H9 (cell line): ENCODE measurements at regions not wholly inside any gene's neighbourhood (a gene's known extent, or its start where the extent isn't known, plus 50 kb on each side); places are given as distances from the start of the nearest gene placed in this dataset.

ENCODE experiments used
- DNase-seq: peaks from one replicate; pipeline ENCODE4 v3.0.0-alpha.2; 2017
- H2AFZ ChIP-seq: one replicate; pipeline ENCODE4 v1.6.1; 2013; ENCODE audit warnings: mild to moderate bottlenecking, low read length, control low read depth, moderate library complexity
- H2AK5ac ChIP-seq: 2 replicates; pipeline ENCODE4 v1.6.1; 2013; ENCODE audit warnings: low read length, control low read depth, mixed read lengths; ENCODE audit not compliant: insufficient read length
- H2BK120ac ChIP-seq: one replicate; pipeline ENCODE4 v1.6.1; 2013; ENCODE audit warnings: low read depth, mild to moderate bottlenecking, low read length, control low read depth, inconsistent platforms; ENCODE audit not compliant: poor library complexity, severe bottlenecking
- H2BK12ac ChIP-seq: 2 replicates; pipeline ENCODE4 v1.6.1; 2013; ENCODE audit warnings: low read length, control low read depth, mixed read lengths, low read depth; ENCODE audit not compliant: insufficient read length
- H2BK15ac ChIP-seq: 2 replicates; pipeline ENCODE4 v1.6.1; 2013; ENCODE audit warnings: low read depth, low read length, control low read depth
- H2BK20ac ChIP-seq: one replicate; pipeline ENCODE4 v1.6.1; 2013; ENCODE audit warnings: low read depth, mild to moderate bottlenecking, low read length, control low read depth, inconsistent platforms; ENCODE audit not compliant: poor library complexity, severe bottlenecking
- H2BK5ac ChIP-seq: 2 replicates; pipeline ENCODE4 v1.6.1; 2013; ENCODE audit warnings: low read length, control low read depth, mixed read lengths; ENCODE audit not compliant: insufficient read length
- H3K14ac ChIP-seq: 2 replicates; pipeline ENCODE4 v1.6.1; 2013; ENCODE audit warnings: low read length, control low read depth; ENCODE audit not compliant: insufficient read depth
- H3K18ac ChIP-seq: 2 replicates; pipeline ENCODE4 v1.6.1; 2013; ENCODE audit warnings: low read depth, mild to moderate bottlenecking, mixed read lengths, low read length, control low read depth; ENCODE audit not compliant: insufficient read length
- H3K23ac ChIP-seq: 2 replicates; pipeline ENCODE4 v1.6.1; 2013; ENCODE audit warnings: low read length, control low read depth, mixed read lengths, low read depth; ENCODE audit not compliant: insufficient read length
- H3K23me2 ChIP-seq: 2 replicates; pipeline ENCODE4 v1.6.1; 2013; ENCODE audit warnings: low read depth, mild to moderate bottlenecking, mixed read lengths, low read length, control low read depth; ENCODE audit not compliant: insufficient read length, poor library complexity, severe bottlenecking
- H3K27ac ChIP-seq: 2 replicates; pipeline ENCODE4 v1.5.1; 2013; ENCODE audit warnings: low read length, control low read depth, mixed read lengths, low read depth; ENCODE audit not compliant: insufficient read length
- H3K27me3 ChIP-seq: 2 replicates; pipeline ENCODE4 v1.6.1; 2013; ENCODE audit warnings: low read length, control low read depth, inconsistent platforms; ENCODE audit not compliant: insufficient read depth
- H3K4ac ChIP-seq: 2 replicates; pipeline ENCODE4 v1.6.1; 2013; ENCODE audit warnings: low read depth, mild to moderate bottlenecking, control low read depth, inconsistent platforms, low read length, moderate library complexity
- H3K4me1 ChIP-seq: 2 replicates; pipeline ENCODE4 v1.6.1; 2013; ENCODE audit warnings: low read length, control low read depth, inconsistent platforms; ENCODE audit not compliant: insufficient read depth
- H3K4me2 ChIP-seq: 2 replicates; pipeline ENCODE4 v1.6.1; 2013; ENCODE audit warnings: low read length, control low read depth, mixed read lengths; ENCODE audit not compliant: insufficient read length, insufficient read depth
- H3K56ac ChIP-seq: 2 replicates; pipeline ENCODE4 v1.6.1; 2013; ENCODE audit warnings: low read depth, mild to moderate bottlenecking, mixed read lengths, low read length, control low read depth; ENCODE audit not compliant: insufficient read length
- H3K79me1 ChIP-seq: 2 replicates; pipeline ENCODE4 v1.6.1; 2013; ENCODE audit warnings: low read depth, mild to moderate bottlenecking, moderate library complexity, low read length, control low read depth, inconsistent platforms; ENCODE audit not compliant: insufficient read depth, poor library complexity, severe bottlenecking
- H3K79me2 ChIP-seq: 2 replicates; pipeline ENCODE4 v1.6.1; 2013; ENCODE audit warnings: low read length, control low read depth, inconsistent platforms; ENCODE audit not compliant: insufficient read depth
- H3K9ac ChIP-seq: 2 replicates; pipeline ENCODE4 v1.6.1; 2013; ENCODE audit warnings: low read length, control low read depth, mixed read lengths; ENCODE audit not compliant: insufficient read length; ENCODE audit errors: extremely low read depth
- H3K9me3 ChIP-seq: one replicate; pipeline ENCODE4 v1.6.1; 2013; ENCODE audit warnings: low read depth, low read length, inconsistent platforms; ENCODE audit not compliant: control insufficient read depth
- H3T11ph ChIP-seq: one replicate; pipeline ENCODE4 v1.6.1; 2013; ENCODE audit warnings: mild to moderate bottlenecking, low read length, control low read depth, inconsistent platforms
- H4K20me1 ChIP-seq: one replicate; pipeline ENCODE4 v1.6.1; 2013; ENCODE audit not compliant: control insufficient read depth, insufficient read length, insufficient read depth
- H4K5ac ChIP-seq: 2 replicates; pipeline ENCODE4 v1.6.1; 2013; ENCODE audit warnings: low read depth, mild to moderate bottlenecking, mixed read lengths, low read length, control low read depth; ENCODE audit not compliant: insufficient read length
- H4K8ac ChIP-seq: replicated peaks from 2 replicates; pipeline ENCODE4 v1.6.1; 2013; ENCODE audit warnings: low read length, control low read depth, mixed read lengths, low read depth; ENCODE audit not compliant: insufficient read length
- H4K91ac ChIP-seq: 2 replicates; pipeline ENCODE4 v1.6.1; 2013; ENCODE audit warnings: low read depth, mild to moderate bottlenecking, moderate library complexity, mixed read lengths, low read length, control low read depth; ENCODE audit not compliant: insufficient read length
- H3K27ac Mint-ChIP-seq, 3 experiments: 2 replicates in 2 of 3; 3 replicates in 1 of 3; pipeline ENCODE4 v1.8.0; 2020 to 2021; ENCODE audit warnings: mixed read lengths in 3 of 3, mild to moderate bottlenecking in 1 of 3, moderate library complexity in 1 of 3
- H3K27me3 Mint-ChIP-seq: 2 replicates; pipeline ENCODE4 v1.8.0; 2021; ENCODE audit warnings: low read depth, mild to moderate bottlenecking, moderate library complexity, mixed read lengths
- H3K36me3 Mint-ChIP-seq, 3 experiments: 2 replicates in 2 of 3; 3 replicates in 1 of 3; pipeline ENCODE4 v1.8.0; 2020 to 2021; ENCODE audit warnings: low read depth in 3 of 3, mixed read lengths in 3 of 3; ENCODE audit not compliant: insufficient read depth in 1 of 3
- H3K4me1 Mint-ChIP-seq, 2 experiments: 2 replicates each; pipeline ENCODE4 v1.8.0; 2020; ENCODE audit warnings: mixed read lengths in 2 of 2
- H3K4me3 Mint-ChIP-seq, 2 experiments: 2 replicates in 1 of 2; 3 replicates in 1 of 2; pipeline ENCODE4 v1.8.0; 2020 to 2021; ENCODE audit warnings: mild to moderate bottlenecking in 2 of 2, mixed read lengths in 2 of 2, moderate library complexity in 1 of 2
- H3K9me3 Mint-ChIP-seq, 2 experiments: 2 replicates in 1 of 2; 3 replicates in 1 of 2; pipeline ENCODE4 v1.8.0; 2020; ENCODE audit warnings: mild to moderate bottlenecking in 2 of 2, mixed read lengths in 2 of 2, moderate library complexity in 1 of 2
- WGBS: extraction: QIAGEN DNeasy Blood & Tissue Kit; methylation state at CpG from one replicate; pipeline ENCODE4 v1.1.7; 2013; ENCODE audit warnings: missing lambda C conversion rate, low lambda C conversion rate, mixed read lengths; ENCODE audit not compliant: insufficient read length; ENCODE audit errors: extremely low coverage; 5-methylcytosine and 5-hydroxymethylcytosine counted together
- TF ChIP-seq, protein P1 (sequence below): fragments of 200-600 bp; sonication (generic); conservative IDR thresholded peaks from 3 replicates; pipeline ENCODE4 v1.8.0; 2021; ENCODE audit warnings: antibody characterized with exemption, mild to moderate bottlenecking

DNA sequence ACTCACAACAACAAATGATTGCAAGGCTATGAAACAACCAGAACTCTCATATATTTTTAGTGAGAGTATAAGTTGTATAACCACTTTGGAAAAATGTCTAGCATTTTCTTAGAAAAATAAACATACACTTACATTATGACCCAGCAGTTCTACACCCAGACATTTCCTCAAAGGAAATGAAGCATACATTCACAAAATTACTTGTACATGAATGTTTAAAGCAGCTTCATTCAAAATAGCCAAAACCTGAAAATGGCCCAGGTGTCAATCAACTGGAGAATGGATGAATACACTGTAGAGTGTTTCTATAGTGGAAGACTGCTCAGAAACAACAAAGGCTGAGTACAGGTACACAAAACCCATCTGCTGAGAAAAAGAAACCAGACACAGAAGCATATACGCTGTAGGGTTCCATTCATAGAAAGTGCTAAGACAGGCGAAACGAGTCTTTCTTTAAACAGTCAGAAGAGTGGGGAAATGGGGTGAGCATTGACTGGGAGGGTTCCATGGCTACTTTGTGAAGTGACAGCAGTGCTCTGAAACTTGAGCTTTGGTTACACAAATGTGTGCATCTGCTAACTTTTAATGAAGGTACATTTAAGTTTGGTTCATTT, 799.0 kb downstream of the DCDC2C start:
- no peak overlapping the region for H2AK5ac ChIP-seq
- H3K9me3 ChIP-seq = no peaks in the 10 kb centered on the region
- no peak overlapping the region for H3K4ac ChIP-seq
- TF ChIP-seq, protein P1, sequence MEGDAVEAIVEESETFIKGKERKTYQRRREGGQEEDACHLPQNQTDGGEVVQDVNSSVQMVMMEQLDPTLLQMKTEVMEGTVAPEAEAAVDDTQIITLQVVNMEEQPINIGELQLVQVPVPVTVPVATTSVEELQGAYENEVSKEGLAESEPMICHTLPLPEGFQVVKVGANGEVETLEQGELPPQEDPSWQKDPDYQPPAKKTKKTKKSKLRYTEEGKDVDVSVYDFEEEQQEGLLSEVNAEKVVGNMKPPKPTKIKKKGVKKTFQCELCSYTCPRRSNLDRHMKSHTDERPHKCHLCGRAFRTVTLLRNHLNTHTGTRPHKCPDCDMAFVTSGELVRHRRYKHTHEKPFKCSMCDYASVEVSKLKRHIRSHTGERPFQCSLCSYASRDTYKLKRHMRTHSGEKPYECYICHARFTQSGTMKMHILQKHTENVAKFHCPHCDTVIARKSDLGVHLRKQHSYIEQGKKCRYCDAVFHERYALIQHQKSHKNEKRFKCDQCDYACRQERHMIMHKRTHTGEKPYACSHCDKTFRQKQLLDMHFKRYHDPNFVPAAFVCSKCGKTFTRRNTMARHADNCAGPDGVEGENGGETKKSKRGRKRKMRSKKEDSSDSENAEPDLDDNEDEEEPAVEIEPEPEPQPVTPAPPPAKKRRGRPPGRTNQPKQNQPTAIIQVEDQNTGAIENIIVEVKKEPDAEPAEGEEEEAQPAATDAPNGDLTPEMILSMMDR = no peak
- H3K4me1 Mint-ChIP-seq = peaks cover 0 to 6% of the 10 kb centered on the region in 2 experiments; a peak in 2 of 4 replicates
- no peak for DNase-seq
- no peak overlapping the region for H3K27ac ChIP-seq
- H3K14ac ChIP-seq = no peak overlapping the region
- H3K4me2 ChIP-seq = no peak overlapping the region
- no peaks in the 10 kb centered on the region for H3K4me1 ChIP-seq
- no peak overlapping the region for H4K91ac ChIP-seq
- H3K36me3 Mint-ChIP-seq = no peaks in the 10 kb centered on the region; a peak in 1 of 7 replicates
- no peaks in the 10 kb centered on the region for H3K79me1 ChIP-seq
- no peak overlapping the region for H3K9ac ChIP-seq
- H3K23me2 ChIP-seq = no peaks in the 10 kb centered on the region
- H3K4me3 Mint-ChIP-seq = no peak overlapping the region
- H3K23ac ChIP-seq = no peak overlapping the region
- H2BK5ac ChIP-seq = no peak overlapping the region
- H3K27ac Mint-ChIP-seq = no peak overlapping the region
- H4K8ac ChIP-seq = no peak overlapping the region
- no peaks in the 10 kb centered on the region for H3K27me3 ChIP-seq
- H3T11ph ChIP-seq = no peak overlapping the region
- H4K5ac ChIP-seq = no peak overlapping the region
- H3K27me3 Mint-ChIP-seq = no peaks in the 10 kb centered on the region
- no peak overlapping the region for H2BK12ac ChIP-seq
- no peak overlapping the region for H2AFZ ChIP-seq
- H3K56ac ChIP-seq = no peak overlapping the region
- no peaks in the 10 kb centered on the region for H3K9me3 Mint-ChIP-seq
- WGBS = no CpG with 5 or more reads among the region's 3 CpGs
- no peaks in the 10 kb centered on the region for H3K79me2 ChIP-seq
- H4K20me1 ChIP-seq = no peaks in the 10 kb centered on the region
- H2BK15ac ChIP-seq = no peak overlapping the region
- no peak overlapping the region for H2BK120ac ChIP-seq
- no peak overlapping the region for H3K18ac ChIP-seq
- H2BK20ac ChIP-seq = no peak overlapping the region
